ENCODE measurements at regions not wholly inside any gene's neighbourhood (a gene's known extent, or its start where the extent isn't known, plus 50 kb on each side); places are given as distances from the start of the nearest gene placed in this dataset.

- no peak for TF ChIP-seq EZH2 (IDR thresholded peaks at IDR 0.05; ENCODE audit: low read length)
- TF ChIP-seq, protein P1, sequence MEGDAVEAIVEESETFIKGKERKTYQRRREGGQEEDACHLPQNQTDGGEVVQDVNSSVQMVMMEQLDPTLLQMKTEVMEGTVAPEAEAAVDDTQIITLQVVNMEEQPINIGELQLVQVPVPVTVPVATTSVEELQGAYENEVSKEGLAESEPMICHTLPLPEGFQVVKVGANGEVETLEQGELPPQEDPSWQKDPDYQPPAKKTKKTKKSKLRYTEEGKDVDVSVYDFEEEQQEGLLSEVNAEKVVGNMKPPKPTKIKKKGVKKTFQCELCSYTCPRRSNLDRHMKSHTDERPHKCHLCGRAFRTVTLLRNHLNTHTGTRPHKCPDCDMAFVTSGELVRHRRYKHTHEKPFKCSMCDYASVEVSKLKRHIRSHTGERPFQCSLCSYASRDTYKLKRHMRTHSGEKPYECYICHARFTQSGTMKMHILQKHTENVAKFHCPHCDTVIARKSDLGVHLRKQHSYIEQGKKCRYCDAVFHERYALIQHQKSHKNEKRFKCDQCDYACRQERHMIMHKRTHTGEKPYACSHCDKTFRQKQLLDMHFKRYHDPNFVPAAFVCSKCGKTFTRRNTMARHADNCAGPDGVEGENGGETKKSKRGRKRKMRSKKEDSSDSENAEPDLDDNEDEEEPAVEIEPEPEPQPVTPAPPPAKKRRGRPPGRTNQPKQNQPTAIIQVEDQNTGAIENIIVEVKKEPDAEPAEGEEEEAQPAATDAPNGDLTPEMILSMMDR (optimal IDR thresholded peaks at IDR 0.05 in 1 of 3, IDR thresholded peaks at IDR 0.05 in 1 of 3, conservative IDR thresholded peaks at IDR 0.05 in 1 of 3; ENCODE audit: extremely low read depth in 1 of 3, insufficient read depth in 2 of 3, low read length in 3 of 3) = no peak
These were observed 61.8 kb upstream of the BCAR3 start for GRCh38 chr1:93743465-93743864.
